ENCODE measurements at regions not wholly inside any gene's neighbourhood (a gene's known extent, or its start where the extent isn't known, plus 50 kb on each side); places are given as distances from the start of the nearest gene placed in this dataset.

DNA sequence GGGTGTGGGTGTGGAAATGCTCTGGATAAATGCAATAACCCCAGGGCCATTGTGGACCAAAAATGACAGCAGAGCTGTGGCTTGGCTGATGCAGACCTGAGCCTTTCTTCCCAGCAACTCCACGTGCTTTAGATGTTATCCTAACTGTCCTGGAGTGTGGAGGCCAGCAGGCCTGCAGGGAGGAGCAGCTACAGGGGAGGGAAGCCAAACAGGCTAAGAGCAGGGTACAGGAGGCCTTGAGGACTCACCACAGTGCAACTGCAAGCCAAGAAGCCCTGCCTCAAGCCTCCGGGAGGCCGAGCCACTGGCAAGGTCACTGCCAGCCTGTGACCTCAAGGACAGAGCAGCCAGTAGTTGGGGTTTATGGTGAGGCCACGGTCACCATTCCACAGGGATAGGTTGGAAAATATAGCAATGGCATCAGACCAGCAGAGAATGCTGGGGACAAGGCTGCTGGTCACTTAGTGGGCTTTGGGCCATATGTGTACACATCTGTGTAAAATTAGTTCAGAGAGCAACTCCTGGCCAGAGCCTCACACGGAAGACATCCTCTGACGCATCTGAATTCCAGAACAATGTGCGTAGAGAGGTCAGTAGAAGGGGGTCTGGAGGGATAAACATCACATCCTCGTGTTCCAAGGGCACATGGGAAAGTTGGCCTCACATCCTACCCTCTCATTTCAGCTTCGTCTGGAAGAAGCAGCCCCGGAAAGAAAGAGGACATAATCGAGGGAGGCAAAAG lies 76.2 kb upstream of the UPP2 start:
- no peak overlapping the region for H3K4me2 ChIP-seq (ENCODE audit: insufficient read depth in 1 of 2, low read depth in 2 of 2, low read length in 2 of 2)
- no peak overlapping the region; the same call in 1 of the 2 replicates for H4K8ac ChIP-seq (ENCODE audit: extremely low read depth, insufficient read depth, low read length)
- CTCF ChIA-PET (ENCODE audit: partially characterized antibody), result interaction anchor here (0.6 to 6.2 kb wide), 23 partner anchors 8 to 792 kb away, joined by 3 to 62 read pairs (median 4); no protein-coding TSS in a partner anchor
- no peak overlapping the region for H2BK120ac ChIP-seq (replicated peaks; ENCODE audit: low read depth, low read length)
- no peak overlapping the region for H3K18ac ChIP-seq (ENCODE audit: extremely low read depth, low read length)
- DNase-seq (ENCODE audit: low read depth in 1 of 2, low spot score in 2 of 2) (no peak), FAIRE-seq (no peak)
- no peaks in the 10 kb centered on the region for H3K79me1 ChIP-seq (ENCODE audit: low read depth, low read length)
- no peaks in the 10 kb centered on the region for H3K36me3 ChIP-seq (ENCODE audit: control insufficient read depth in 2 of 4, insufficient read depth in 4 of 4, low read length in 3 of 4)
- H4K91ac ChIP-seq (replicated peaks; ENCODE audit: insufficient read length, low read length), result no peak overlapping the region
- H3K23me2 ChIP-seq (ENCODE audit: low read depth, low read length), result no peaks in the 10 kb centered on the region
- H3K9me3 ChIP-seq (ENCODE audit: insufficient read depth in 2 of 2, low read depth in 1 of 2, low read length in 1 of 2), result 0 out of 4 replicates have a peak, but pooled peaks cover 0 to 2% of the 10 kb centered on the region in 2 experiments
- no peak overlapping the region for H3K4me3 ChIP-seq (ENCODE audit: extremely low read depth in 1 of 4, insufficient read depth in 2 of 4, low read depth in 3 of 4, low read length in 4 of 4)
- no peak overlapping the region for H3K56ac ChIP-seq (replicated peaks; ENCODE audit: insufficient read length, low read depth, low read length)
- H3K23ac ChIP-seq (ENCODE audit: insufficient read length), result no peak overlapping the region
- no peaks in the 10 kb centered on the region for H3K4me1 ChIP-seq (replicated peaks in 1 of 4; ENCODE audit: control insufficient read depth in 3 of 4, insufficient read depth in 4 of 4, low read length in 3 of 4)
- H2AFZ ChIP-seq (ENCODE audit: low read length), result no peak overlapping the region
- no peak overlapping the region for H2AK5ac ChIP-seq (ENCODE audit: low read depth, low read length)
- peaks cover 0 to 2% (median 0%) of the 10 kb centered on the region in 4 experiments; a peak in 1 of 7 replicates for H3K27me3 ChIP-seq (replicated peaks in 1 of 4; ENCODE audit: control insufficient read depth in 3 of 4, extremely low read depth in 1 of 4, insufficient read depth in 3 of 4, low read length in 3 of 4)
- no peak overlapping the region for H3K9ac ChIP-seq (replicated peaks in 1 of 4; ENCODE audit: extremely low read depth in 1 of 4, low read depth in 3 of 4, low read length in 3 of 4)
- H2BK12ac ChIP-seq (ENCODE audit: low read depth, low read length), result no peak overlapping the region
- no peak overlapping the region for H4K5ac ChIP-seq (ENCODE audit: insufficient read length, low read depth, low read length)
- no peak overlapping the region for H3K14ac ChIP-seq (ENCODE audit: insufficient read length)
- no peaks in the 10 kb centered on the region for H4K20me1 ChIP-seq (replicated peaks in 1 of 2; ENCODE audit: control insufficient read depth in 1 of 2, insufficient read depth in 2 of 2, low read length in 2 of 2)
- no peaks in the 10 kb centered on the region for H3K79me2 ChIP-seq (ENCODE audit: control insufficient read depth in 1 of 2, insufficient read depth in 2 of 2, low read length in 2 of 2)
- H3K4ac ChIP-seq (replicated peaks; ENCODE audit: insufficient read length, low read depth, low read length), result no peak overlapping the region
- no peak overlapping the region for H3K27ac ChIP-seq (ENCODE audit: low read depth, low read length)
- H2BK5ac ChIP-seq (ENCODE audit: low read depth, low read length), result no peak overlapping the region
- 87% methylated on average over 11 of the region's 11 CpGs; no CpG with 5 or more reads in 1 of the 2 experiments for WGBS, 2 experiments (ENCODE audit: extremely low coverage in 1 of 2, insufficient coverage in 1 of 2, insufficient read length in 1 of 2, insufficient replicate concordance in 2 of 2, low coverage in 1 of 2, low lambda C conversion rate in 2 of 2, missing lambda C conversion rate in 1 of 2)
- POLR2A ChIA-PET (ENCODE audit: partially characterized antibody), result no interaction called here
- H2BK20ac ChIP-seq (ENCODE audit: low read length), result no peak overlapping the region
- TF ChIP-seq POLR2A (IDR thresholded peaks at IDR 0.05; ENCODE audit: control extremely low read depth in 1 of 2, low read depth in 2 of 2, low read length in 2 of 2), result no peak
- TF ChIP-seq JUND (IDR thresholded peaks at IDR 0.05; ENCODE audit: low read length), result no peak
- no peak for TF ChIP-seq SUZ12 (IDR thresholded peaks at IDR 0.05; ENCODE audit: low read length)
- TF ChIP-seq, protein P1, sequence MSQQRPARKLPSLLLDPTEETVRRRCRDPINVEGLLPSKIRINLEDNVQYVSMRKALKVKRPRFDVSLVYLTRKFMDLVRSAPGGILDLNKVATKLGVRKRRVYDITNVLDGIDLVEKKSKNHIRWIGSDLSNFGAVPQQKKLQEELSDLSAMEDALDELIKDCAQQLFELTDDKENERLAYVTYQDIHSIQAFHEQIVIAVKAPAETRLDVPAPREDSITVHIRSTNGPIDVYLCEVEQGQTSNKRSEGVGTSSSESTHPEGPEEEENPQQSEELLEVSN (IDR thresholded peaks at IDR 0.05), result no peak
- TF ChIP-seq RAD21 (IDR thresholded peaks at IDR 0.05 in 1 of 2, conservative IDR thresholded peaks at IDR 0.05 in 1 of 2; ENCODE audit: low read depth in 2 of 2, low read length in 2 of 2), result no peak
- TF ChIP-seq FOSL1 (IDR thresholded peaks at IDR 0.05; ENCODE audit: insufficient read depth, low read depth, low read length), result no peak
- H2BK15ac ChIP-seq (ENCODE audit: low read length), result no peak overlapping the region

Measured in H1 (cell line).